ENCODE measurements at regions not wholly inside any gene's neighbourhood (a gene's known extent, or its start where the extent isn't known, plus 50 kb on each side); places are given as distances from the start of the nearest gene placed in this dataset.

DNA sequence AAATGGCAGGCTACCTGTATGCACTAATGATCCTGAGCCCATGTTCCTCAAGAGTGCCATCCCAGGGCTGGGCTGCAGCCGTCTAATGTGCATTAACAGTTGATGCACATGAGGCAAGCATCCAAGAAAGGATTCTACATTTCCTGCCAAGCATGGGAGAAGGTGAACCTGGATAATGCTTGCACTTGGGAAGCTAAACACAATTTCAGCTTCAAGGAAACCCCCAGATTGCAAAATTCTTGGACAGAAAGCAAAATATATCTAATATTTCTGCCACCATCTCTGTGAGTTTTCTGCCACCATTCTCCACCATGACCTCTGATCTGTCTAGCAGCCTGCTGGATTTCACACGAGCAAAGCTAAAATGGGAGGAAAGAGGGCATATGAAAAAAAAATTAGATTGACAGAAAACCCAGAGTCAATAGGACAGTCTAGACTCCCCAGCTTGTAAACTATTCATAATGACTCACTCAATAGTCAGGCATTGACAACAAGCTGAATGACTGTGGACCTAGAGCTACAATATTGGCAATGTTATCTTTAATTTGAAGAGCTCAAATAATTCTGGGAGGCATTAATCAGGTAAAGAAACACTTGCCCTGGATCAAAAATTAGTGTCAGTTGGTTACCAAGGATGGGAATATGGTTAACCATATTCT lies 91.9 kb upstream of the BCL2L14 start:
- TF ChIP-seq, protein P1, sequence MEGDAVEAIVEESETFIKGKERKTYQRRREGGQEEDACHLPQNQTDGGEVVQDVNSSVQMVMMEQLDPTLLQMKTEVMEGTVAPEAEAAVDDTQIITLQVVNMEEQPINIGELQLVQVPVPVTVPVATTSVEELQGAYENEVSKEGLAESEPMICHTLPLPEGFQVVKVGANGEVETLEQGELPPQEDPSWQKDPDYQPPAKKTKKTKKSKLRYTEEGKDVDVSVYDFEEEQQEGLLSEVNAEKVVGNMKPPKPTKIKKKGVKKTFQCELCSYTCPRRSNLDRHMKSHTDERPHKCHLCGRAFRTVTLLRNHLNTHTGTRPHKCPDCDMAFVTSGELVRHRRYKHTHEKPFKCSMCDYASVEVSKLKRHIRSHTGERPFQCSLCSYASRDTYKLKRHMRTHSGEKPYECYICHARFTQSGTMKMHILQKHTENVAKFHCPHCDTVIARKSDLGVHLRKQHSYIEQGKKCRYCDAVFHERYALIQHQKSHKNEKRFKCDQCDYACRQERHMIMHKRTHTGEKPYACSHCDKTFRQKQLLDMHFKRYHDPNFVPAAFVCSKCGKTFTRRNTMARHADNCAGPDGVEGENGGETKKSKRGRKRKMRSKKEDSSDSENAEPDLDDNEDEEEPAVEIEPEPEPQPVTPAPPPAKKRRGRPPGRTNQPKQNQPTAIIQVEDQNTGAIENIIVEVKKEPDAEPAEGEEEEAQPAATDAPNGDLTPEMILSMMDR (IDR thresholded peaks at IDR 0.05; ENCODE audit: insufficient read depth, low read depth, low read length): no peak
- ChIA-PET CTCF (interaction anchor here (0.9 to 1.5 kb wide), 3 partner anchors 9 to 82 kb away, joined by 3 to 4 read pairs (median 3); no protein-coding TSS in a partner anchor), POLR2A (no interaction called here)
- Histone ChIP-seq H3K36me3 (ENCODE audit: control insufficient read depth, insufficient read depth, low read length) (no peaks in the 10 kb centered on the region), H3K27me3 (ENCODE audit: control insufficient read depth, insufficient read depth, low read length) (peaks cover 5% of the 10 kb centered on the region), H3K4me3 (ENCODE audit: low read depth, low read length) (no peak overlapping the region)
- DNase-seq (ENCODE audit: low read depth): no peak

DNA sequence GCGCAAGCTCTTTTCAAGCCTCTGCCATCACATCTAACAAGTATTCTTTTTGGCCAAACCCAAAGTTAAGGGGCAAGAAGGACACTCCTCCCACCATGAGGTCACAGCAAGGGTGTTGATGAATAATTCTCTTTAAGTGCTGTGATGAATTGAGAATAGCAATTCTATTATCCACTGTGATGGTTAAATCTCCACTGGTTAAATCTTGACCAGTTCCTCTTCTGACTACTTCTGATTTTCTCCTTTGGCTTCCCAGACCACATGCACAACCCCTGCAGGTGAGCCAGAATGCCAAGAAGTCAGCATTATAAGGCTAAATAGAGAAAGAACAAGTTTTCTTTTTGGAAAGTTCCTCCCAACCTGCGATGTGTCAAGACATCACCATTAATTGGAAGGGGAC lies 90.6 kb upstream of the BCL2L14 start:
- TF ChIP-seq, protein P1 (IDR thresholded peaks at IDR 0.05; ENCODE audit: insufficient read depth, low read depth, low read length): no peak
- POLR2A ChIA-PET: no interaction called here
- Histone ChIP-seq H3K27me3 (ENCODE audit: control insufficient read depth, insufficient read depth, low read length) (peaks cover 5% of the 10 kb centered on the region; the same call in 1 of the 2 replicates), H3K36me3 (ENCODE audit: control insufficient read depth, insufficient read depth, low read length) (no peaks in the 10 kb centered on the region), H3K4me3 (ENCODE audit: low read depth, low read length) (no peak overlapping the region)
- DNase-seq (ENCODE audit: low read depth): no peak
- CTCF ChIA-PET: interaction anchor here (1.5 kb wide), 1 partner anchor 10 kb away, joined by 4 read pairs; no protein-coding TSS in a partner anchor

GRCh38 chr12:11981121-11981733 lies 89.5 kb upstream of the BCL2L14 start:
- POLR2A ChIA-PET: no interaction called here
- CTCF ChIA-PET: no interaction called here
- no peak overlapping the region for H3K4me3 ChIP-seq (ENCODE audit: low read depth, low read length)
- H3K27me3 ChIP-seq (ENCODE audit: control insufficient read depth, insufficient read depth, low read length): peaks cover 9% of the 10 kb centered on the region
- TF ChIP-seq, protein P1 (IDR thresholded peaks at IDR 0.05; ENCODE audit: insufficient read depth, low read depth, low read length): no peak
- no peak for DNase-seq (ENCODE audit: low read depth)
- H3K36me3 ChIP-seq (ENCODE audit: control insufficient read depth, insufficient read depth, low read length): no peaks in the 10 kb centered on the region

- CTCF ChIA-PET: interaction anchor here (1.4 kb wide), 1 partner anchor 19 kb away, joined by 4 read pairs; no protein-coding TSS in a partner anchor
- Histone ChIP-seq H3K4me3 (ENCODE audit: low read depth, low read length) (no peak overlapping the region), H3K36me3 (ENCODE audit: control insufficient read depth, insufficient read depth, low read length) (no peaks in the 10 kb centered on the region), H3K27me3 (ENCODE audit: control insufficient read depth, insufficient read depth, low read length) (peaks cover 10% of the 10 kb centered on the region)
- no peak for DNase-seq (ENCODE audit: low read depth)
- POLR2A ChIA-PET: no interaction called here
- TF ChIP-seq, protein P1 (IDR thresholded peaks at IDR 0.05; ENCODE audit: insufficient read depth, low read depth, low read length): no peak
Measured at GRCh38 chr12:11984417-11984816, 86.3 kb upstream of the BCL2L14 start.

DNA sequence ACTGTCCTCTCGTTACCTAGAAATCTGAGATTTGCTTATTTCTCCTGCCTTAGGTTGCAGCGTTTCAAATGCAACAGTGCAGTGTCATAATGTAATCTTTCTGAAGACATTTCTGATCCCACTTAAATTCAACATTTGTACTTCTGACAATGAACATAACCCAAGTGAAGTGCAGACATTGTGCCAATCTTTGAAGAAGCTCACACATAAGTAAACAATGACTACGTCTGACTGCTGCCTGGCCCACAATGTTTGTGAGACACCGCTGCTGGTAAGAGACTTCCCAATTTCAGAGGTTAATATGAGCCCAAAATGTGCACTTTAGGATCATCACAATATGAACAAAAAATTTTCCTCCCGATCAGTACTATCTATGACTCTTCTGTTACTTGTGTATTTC lies 84.6 kb upstream of the BCL2L14 start:
- POLR2A ChIA-PET: no interaction called here

More for the DNA sequence above, 84.6 kb upstream of the BCL2L14 start:
- no peak for DNase-seq (ENCODE audit: low read depth)
- Histone ChIP-seq H3K4me3 (ENCODE audit: low read depth, low read length) (no peak overlapping the region), H3K36me3 (ENCODE audit: control insufficient read depth, insufficient read depth, low read length) (no peaks in the 10 kb centered on the region), H3K27me3 (ENCODE audit: control insufficient read depth, insufficient read depth, low read length) (peaks cover 10% of the 10 kb centered on the region)
- CTCF ChIA-PET: no interaction called here
- TF ChIP-seq, protein P1 (IDR thresholded peaks at IDR 0.05; ENCODE audit: insufficient read depth, low read depth, low read length): no peak
